ENCODE measurements at regions not wholly inside any gene's neighbourhood (a gene's known extent, or its start where the extent isn't known, plus 50 kb on each side); places are given as distances from the start of the nearest gene placed in this dataset.

- no peak for TF ChIP-seq CTCF (optimal IDR thresholded peaks at IDR 0.05 in 1 of 3, IDR thresholded peaks at IDR 0.05 in 1 of 3, conservative IDR thresholded peaks at IDR 0.05 in 1 of 3; ENCODE audit: extremely low read depth in 1 of 3, insufficient read depth in 2 of 3, low read length in 3 of 3)
- no peak for TF ChIP-seq EZH2 (IDR thresholded peaks at IDR 0.05; ENCODE audit: low read length)
Observed at GRCh38 chr11:113568566-113568965, 93.4 kb upstream of the DRD2 start.
